HG03342 (cell line): ENCODE measurements at regions not wholly inside any gene's neighbourhood (a gene's known extent, or its start where the extent isn't known, plus 50 kb on each side); places are given as distances from the start of the nearest gene placed in this dataset.
"Not testable (repeated sequence)": the region's sequence is repeated elsewhere in the genome, so short reads cannot be mapped to it uniquely, and the experiment has no call there.

ENCODE experiments used
- ATAC-seq: cut with Tn5 transposase; IDR thresholded peaks from one replicate; pipeline ENCODE4 v1.9.1; 2021; ENCODE audit warnings: mild to moderate bottlenecking, moderate library complexity; ENCODE audit not compliant: unreplicated experiment

DNA sequence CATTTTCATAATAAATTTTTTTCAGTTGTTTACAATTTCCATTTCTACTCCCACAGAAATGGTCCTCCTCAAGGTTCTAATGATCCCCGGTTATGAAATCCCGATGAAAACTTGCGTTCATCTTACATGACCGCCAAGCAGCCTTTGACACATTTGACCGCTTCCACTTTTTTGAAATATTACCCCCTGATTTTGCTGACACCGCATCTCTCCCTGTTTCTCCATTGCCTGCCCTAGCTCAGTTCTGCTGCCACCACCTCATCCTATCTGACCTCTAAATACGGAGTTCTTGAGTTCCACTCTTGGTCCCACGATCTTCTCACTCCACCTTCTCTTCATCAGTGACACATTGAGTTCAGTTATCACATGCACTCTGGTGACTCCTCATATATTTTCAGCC lies 74.1 kb downstream of the SLC35B3 start:
- ATAC-seq: no peak

- no peak for ATAC-seq
These were observed 82.4 kb downstream of the SLC35B3 start for GRCh38 chr6:8352966-8353340.

DNA sequence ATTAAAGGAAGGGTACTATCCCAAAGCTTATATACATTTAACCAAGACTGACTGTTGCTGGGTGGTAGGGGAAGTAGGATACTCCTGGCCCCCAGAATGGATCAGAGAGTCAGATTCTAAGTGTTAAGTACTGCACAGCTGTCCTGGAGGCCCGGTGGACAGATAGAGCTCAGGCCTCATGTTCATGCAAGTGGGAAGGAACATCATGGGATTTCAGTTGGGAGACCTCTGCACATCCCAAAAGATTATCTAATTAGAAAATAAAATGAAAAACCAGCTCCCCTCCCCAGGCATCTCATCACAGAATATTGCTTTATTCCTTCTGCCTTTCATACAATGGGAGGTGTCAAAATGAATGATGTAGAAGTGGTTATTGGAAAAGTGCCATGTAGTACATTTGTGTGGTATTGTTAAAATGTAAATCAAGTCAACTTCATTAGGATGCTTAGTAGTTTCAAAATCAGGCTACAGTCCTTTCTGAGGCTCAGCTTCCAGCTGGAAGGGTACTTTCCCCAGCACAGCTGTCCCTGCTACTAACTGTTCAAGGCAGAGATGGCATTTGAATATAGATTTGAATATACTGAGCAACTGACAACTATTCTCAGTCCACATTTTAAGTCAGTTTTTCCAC lies 82.9 kb downstream of the SLC35B3 start:
- no peak for ATAC-seq

DNA sequence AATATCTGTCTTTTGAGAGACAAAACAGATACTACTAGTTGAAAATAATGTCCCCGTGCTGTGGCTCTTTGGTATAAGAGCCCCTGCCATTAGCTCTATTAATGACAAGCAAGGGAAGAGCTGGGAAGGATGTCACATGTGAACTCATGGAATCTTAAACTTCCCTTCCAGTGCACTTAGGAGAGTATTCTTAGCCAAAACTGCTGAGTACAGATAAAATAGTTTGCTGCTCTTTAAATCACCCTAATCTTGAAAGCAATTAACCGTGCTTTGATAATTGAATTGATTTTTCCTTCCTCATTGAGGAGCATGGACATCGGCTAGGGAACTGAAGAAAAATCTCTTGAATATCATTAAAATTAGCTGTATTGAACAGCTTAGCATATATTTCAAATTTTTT lies 91.7 kb downstream of the SLC35B3 start:
- no peak for ATAC-seq

GRCh38 chr6:8342241-8342819 lies 93.0 kb downstream of the SLC35B3 start:
- ATAC-seq: no peak

- ATAC-seq: no peak
These were observed 98.2 kb downstream of the SLC35B3 start for GRCh38 chr6:8337147-8337546.

DNA sequence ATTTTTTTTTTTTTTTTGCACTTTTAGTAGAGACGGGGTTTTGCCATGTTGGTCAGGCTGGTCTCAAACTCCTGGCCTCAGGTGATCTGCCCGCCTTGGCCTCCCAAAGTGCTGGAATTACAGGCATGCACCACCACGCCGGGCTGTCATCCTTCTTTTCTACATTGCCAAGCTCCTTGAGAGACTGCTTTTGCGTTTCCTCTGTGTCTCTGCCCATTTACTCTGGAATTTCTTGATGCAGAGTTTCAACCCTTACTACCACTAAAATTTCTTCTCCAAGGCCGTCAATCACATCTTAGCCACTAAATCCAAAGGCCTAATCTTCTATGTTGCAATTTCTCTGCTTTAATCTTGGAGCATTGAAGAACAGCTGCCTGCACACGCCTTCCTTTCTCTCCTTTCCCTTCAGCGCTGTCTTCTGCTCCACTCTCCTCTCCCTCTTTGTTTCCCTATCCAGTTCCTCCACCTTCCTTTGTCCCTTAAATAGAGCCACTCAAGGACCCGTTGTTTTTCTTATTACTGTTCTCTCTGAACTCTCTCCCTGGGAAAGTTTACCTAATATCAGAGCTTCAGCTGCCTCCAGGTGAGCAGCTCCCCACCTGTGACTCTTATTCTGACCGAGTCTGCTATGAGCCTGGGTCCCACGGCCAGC lies 98.8 kb downstream of the SLC35B3 start:
- ATAC-seq: no peak

GRCh38 chr6:8335896-8336295 lies 99.4 kb downstream of the SLC35B3 start:
- ATAC-seq: no peak

DNA sequence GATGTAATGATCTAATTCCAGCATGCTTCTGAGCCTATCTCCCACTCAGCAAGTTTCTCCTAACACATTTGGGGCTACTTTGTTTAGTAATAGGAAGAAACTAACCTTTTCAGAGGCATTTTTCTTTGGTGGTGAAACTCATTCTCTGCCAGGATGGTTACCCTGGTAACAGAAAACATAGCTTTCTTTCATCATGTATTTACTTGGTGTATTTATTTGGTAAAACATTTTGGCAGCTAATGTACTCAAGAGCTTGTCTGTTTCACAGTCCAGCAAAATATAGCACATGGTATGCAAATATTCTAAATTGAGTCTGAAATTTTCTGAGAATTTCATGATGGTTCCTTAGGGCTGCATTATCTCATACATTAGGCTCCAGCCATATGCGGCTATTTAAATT lies 100.0 kb downstream of the SLC35B3 start:
- ATAC-seq: no peak

DNA sequence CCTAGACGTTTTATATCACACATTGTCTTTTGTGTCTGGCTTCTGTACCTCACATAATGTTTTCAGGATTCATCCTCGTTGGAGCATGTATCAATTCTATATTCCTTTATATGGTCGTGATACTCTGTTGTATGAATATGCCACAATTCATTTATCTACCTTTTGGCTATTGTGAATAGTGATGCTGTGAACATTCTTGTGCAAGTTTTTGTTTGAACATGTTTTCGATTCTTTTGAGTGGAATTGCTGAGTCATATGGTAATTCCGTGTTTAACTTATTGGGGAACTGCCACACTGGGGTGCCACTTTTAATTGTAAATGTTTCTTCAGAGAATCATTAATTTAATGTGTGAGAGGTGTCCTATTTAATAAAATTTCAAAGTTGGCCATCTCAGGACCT lies 101.2 kb downstream of the SLC35B3 start:
- ATAC-seq: no peak

GRCh38 chr6:8329562-8329961 lies 105.8 kb downstream of the SLC35B3 start:
- no peak for ATAC-seq

GRCh38 chr6:8325743-8326142 lies 109.6 kb downstream of the SLC35B3 start:
- ATAC-seq: no peak

GRCh38 chr6:8322659-8323058 lies 112.7 kb downstream of the SLC35B3 start:
- no peak for ATAC-seq

GRCh38 chr6:8321671-8322404 lies 113.5 kb downstream of the SLC35B3 start:
- ATAC-seq: no peak

DNA sequence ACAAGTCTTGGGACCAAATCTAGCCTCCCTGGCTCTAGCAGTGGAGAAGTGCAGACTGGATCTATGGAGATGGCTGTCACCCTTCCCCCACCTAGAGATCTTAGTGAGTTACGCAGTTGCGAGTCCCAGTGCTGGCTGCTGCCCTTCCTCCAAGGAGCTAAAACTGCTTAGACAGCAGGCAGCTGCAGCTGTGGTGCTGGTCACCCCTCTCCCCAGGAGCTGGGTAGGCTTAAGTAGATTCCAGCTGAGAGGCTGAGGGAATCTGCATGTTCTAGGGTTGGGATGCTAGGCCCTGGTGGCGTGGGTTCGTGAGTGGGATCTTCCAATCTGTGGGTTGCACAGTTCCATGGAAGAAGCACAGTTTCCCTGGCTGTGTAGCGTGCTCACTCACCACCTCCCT lies 120.2 kb downstream of the SLC35B3 start:
- no peak for ATAC-seq

GRCh38 chr6:8301502-8301901 lies 133.8 kb downstream of the SLC35B3 start:
- ATAC-seq: no peak

DNA sequence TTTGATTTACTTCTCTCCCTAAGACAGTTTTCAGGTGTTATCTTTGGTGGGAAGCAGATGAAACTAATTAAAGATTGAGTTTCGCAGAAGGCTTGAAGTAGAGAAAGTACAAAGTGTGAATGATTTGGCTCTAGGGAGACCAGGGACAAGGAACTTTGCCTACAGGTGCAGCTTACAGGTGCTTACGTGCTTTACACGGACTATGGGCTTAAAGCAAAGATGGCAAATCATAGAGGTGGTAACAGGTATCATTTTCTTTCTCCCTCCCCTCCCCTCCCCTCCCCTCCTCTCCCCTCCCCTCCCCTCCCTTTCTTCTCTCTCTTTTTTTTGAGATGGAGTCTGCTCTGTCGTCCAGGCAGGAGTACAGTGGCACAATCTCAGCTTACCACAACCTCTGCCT lies 136.3 kb downstream of the SLC35B3 start:
- no peak for ATAC-seq

GRCh38 chr6:8282946-8283345 lies 152.4 kb downstream of the SLC35B3 start:
- not testable (repeated sequence) for ATAC-seq

- ATAC-seq: no peak
These were observed 153.0 kb downstream of the SLC35B3 start for GRCh38 chr6:8282380-8282779.

DNA sequence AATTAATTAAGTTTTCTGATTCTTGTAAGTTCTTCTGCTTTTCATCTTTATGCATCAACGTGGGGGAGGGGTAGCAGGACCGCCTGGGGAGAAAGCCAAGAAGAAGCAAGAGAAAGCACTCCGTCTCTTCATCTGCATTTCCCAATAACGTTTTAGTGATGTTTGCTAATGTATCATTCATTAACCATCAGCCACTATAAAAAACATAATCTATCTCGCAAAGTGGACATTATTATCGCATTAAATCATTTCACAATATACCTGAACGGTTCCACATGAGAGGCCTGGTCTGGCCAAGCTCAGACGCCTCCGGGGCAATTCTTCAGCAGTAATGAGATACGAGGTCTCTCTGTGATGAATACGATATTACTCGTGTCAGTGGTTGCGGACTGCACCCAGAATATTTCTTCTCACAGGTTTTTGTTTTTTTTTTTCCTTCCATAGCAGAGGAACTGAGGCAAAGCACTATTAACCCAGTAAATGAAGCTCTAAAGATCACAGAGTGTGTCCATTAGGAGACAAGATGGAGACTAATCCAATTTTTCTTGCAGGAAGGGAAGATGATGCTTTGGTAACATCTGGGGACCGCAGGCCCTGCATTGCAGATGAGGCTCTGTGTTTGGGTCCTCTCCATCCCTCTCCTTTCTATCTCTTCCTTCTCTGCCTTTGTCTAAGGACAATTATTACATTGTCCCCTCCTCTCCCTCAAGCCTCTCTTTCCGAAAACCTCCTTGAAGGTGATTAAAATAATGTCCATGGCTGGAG lies 156.1 kb downstream of the SLC35B3 start:
- ATAC-seq: no peak

- ATAC-seq: no peak
These were observed 156.8 kb downstream of the SLC35B3 start for GRCh38 chr6:8278562-8278961.
